Bronchial epithelial cell (primary cell): ENCODE measurements at regions not wholly inside any gene's neighbourhood (a gene's known extent, or its start where the extent isn't known, plus 50 kb on each side); places are given as distances from the start of the nearest gene placed in this dataset.

Experiments used
- DNase-seq: peaks from one replicate; pipeline ENCODE4 v3.0.0-alpha.2; 2010; ENCODE audit warnings: low read depth
- FAIRE-seq: peaks from 2 replicates; lab custom pipeline; 2011; peaks lifted over from hg19 to GRCh38; lab: Jason Lieb, UNC
- H3K27me3 ChIP-seq: 2 replicates; pipeline ENCODE4 v1.5.1; 2011; ENCODE audit warnings: low read length; ENCODE audit not compliant: control insufficient read depth, insufficient read depth
- H3K36me3 ChIP-seq: 2 replicates; pipeline ENCODE4 v1.5.1; 2011; ENCODE audit warnings: low read length; ENCODE audit not compliant: control insufficient read depth, insufficient read depth
- H3K4me3 ChIP-seq: 2 replicates; pipeline ENCODE4 v1.5.1; 2011; ENCODE audit warnings: mild to moderate bottlenecking, low read depth, low read length, control low read depth
- CTCF ChIP-seq: IDR thresholded peaks from 2 replicates; pipeline ENCODE4 v1.5.1; 2011; ENCODE audit warnings: mild to moderate bottlenecking, moderate library complexity, low read length, control low read depth, inconsistent platforms; ENCODE audit not compliant: insufficient read depth, severe bottlenecking

- TF ChIP-seq CTCF: no peak
- DNase-seq: no peak
- no peak for FAIRE-seq
- H3K36me3 ChIP-seq: no peaks in the 10 kb centered on the region
- no peaks in the 10 kb centered on the region for H3K27me3 ChIP-seq
- H3K4me3 ChIP-seq: no peak overlapping the region
These were observed 317.6 kb upstream of the MME start for GRCh38 chr3:154762486-154762885.

GRCh38 chr3:154759966-154760365 lies 320.2 kb upstream of the MME start:
- no peak overlapping the region for H3K4me3 ChIP-seq
- no peaks in the 10 kb centered on the region for H3K27me3 ChIP-seq
- DNase-seq: no peak
- TF ChIP-seq CTCF: no peak
- no peak for FAIRE-seq
- no peaks in the 10 kb centered on the region for H3K36me3 ChIP-seq

GRCh38 chr3:154758109-154758868 lies 321.8 kb upstream of the MME start:
- FAIRE-seq (no peak), DNase-seq (peak; percentile 43)
- H3K4me3 ChIP-seq: no peak overlapping the region
- TF ChIP-seq CTCF: peak; percentile 13
- H3K27me3 ChIP-seq: no peaks in the 10 kb centered on the region
- H3K36me3 ChIP-seq: no peaks in the 10 kb centered on the region

GRCh38 chr3:154753101-154753500 lies 323.1 kb upstream of the GPR149 start:
- no peaks in the 10 kb centered on the region for H3K27me3 ChIP-seq
- H3K36me3 ChIP-seq: no peaks in the 10 kb centered on the region
- no peak for FAIRE-seq
- no peak for DNase-seq
- no peak overlapping the region for H3K4me3 ChIP-seq
- no peak for TF ChIP-seq CTCF

GRCh38 chr3:154749514-154749913 lies 319.5 kb upstream of the GPR149 start:
- DNase-seq (no peak), FAIRE-seq (no peak)
- H3K36me3 ChIP-seq: no peaks in the 10 kb centered on the region
- no peaks in the 10 kb centered on the region for H3K27me3 ChIP-seq
- no peak overlapping the region for H3K4me3 ChIP-seq
- TF ChIP-seq CTCF: no peak

- H3K36me3 ChIP-seq: no peaks in the 10 kb centered on the region
- peak; percentile 2 for DNase-seq
- FAIRE-seq: no peak
- TF ChIP-seq CTCF: peak; percentile 10
- no peak overlapping the region for H3K4me3 ChIP-seq
- no peaks in the 10 kb centered on the region for H3K27me3 ChIP-seq
These were observed 315.9 kb upstream of the GPR149 start for GRCh38 chr3:154745929-154746328.
